Endodermal cell (in vitro differentiated cells): ENCODE measurements at regions not wholly inside any gene's neighbourhood (a gene's known extent, or its start where the extent isn't known, plus 50 kb on each side); places are given as distances from the start of the nearest gene placed in this dataset.

ENCODE experiments used
- DNase-seq: peaks from one replicate; pipeline ENCODE4 v3.0.0-alpha.2; 2017
- H3K27ac ChIP-seq: 2 replicates; pipeline ENCODE4 v1.5.1; 2013; ENCODE audit warnings: mild to moderate bottlenecking, low read depth, low read length, moderate library complexity
- H3K27me3 ChIP-seq: 2 replicates; pipeline ENCODE4 v1.6.1; 2013; ENCODE audit warnings: mild to moderate bottlenecking, low read length, moderate library complexity; ENCODE audit not compliant: insufficient read depth, control insufficient read depth, poor library complexity, severe bottlenecking
- H3K36me3 ChIP-seq: 2 replicates; pipeline ENCODE4 v1.7.0; 2013; ENCODE audit warnings: mild to moderate bottlenecking, low read length, moderate library complexity; ENCODE audit not compliant: control insufficient read depth, insufficient read depth
- H3K4me1 ChIP-seq: one replicate; pipeline ENCODE4 v1.7.0; 2013; ENCODE audit warnings: low read length; ENCODE audit not compliant: control insufficient read depth, insufficient read depth
- H3K4me3 ChIP-seq: 2 replicates; pipeline ENCODE4 v1.5.1; 2013; ENCODE audit warnings: mild to moderate bottlenecking, low read length, moderate library complexity
- H3K9ac ChIP-seq: 2 replicates; pipeline ENCODE4 v1.6.1; 2013; ENCODE audit warnings: mild to moderate bottlenecking, low read length, moderate library complexity; ENCODE audit not compliant: poor library complexity, severe bottlenecking; ENCODE audit errors: extremely low read depth
- H3K9me3 ChIP-seq: 2 replicates; pipeline ENCODE4 v1.6.1; 2013; ENCODE audit warnings: mild to moderate bottlenecking, low read length, moderate library complexity; ENCODE audit not compliant: control insufficient read depth
- H3K27ac Mint-ChIP-seq: 2 replicates; pipeline ENCODE4 v1.8.0; 2020; ENCODE audit warnings: mixed read lengths
- H3K27me3 Mint-ChIP-seq: 2 replicates; pipeline ENCODE4 v1.8.0; 2021; ENCODE audit warnings: mild to moderate bottlenecking, mixed read lengths; ENCODE audit not compliant: insufficient read depth
- H3K36me3 Mint-ChIP-seq: 2 replicates; pipeline ENCODE4 v1.8.0; 2020; ENCODE audit warnings: low read depth, mixed read lengths
- H3K4me1 Mint-ChIP-seq: 2 replicates; pipeline ENCODE4 v1.8.0; 2020; ENCODE audit warnings: mixed read lengths
- H3K4me3 Mint-ChIP-seq: 2 replicates; pipeline ENCODE4 v1.8.0; 2020; ENCODE audit warnings: mild to moderate bottlenecking, moderate library complexity, mixed read lengths
- H3K9me3 Mint-ChIP-seq: 2 replicates; pipeline ENCODE4 v1.8.0; 2020; ENCODE audit warnings: mild to moderate bottlenecking, mixed read lengths
- CTCF ChIP-seq: fragments of 200-600 bp; sonication (generic); conservative IDR thresholded peaks from 2 replicates; pipeline ENCODE4 v1.5.0; 2021; ENCODE audit warnings: antibody characterized with exemption, mild to moderate bottlenecking
- WGBS, 2 experiments: methylation state at CpG; one replicate each; pipeline versions ENCODE4 v1.1.5 to v1.1.7; 2013; ENCODE audit warnings: missing lambda C conversion rate in 2 of 2, mixed read lengths in 1 of 2; ENCODE audit not compliant: insufficient coverage in 1 of 2, insufficient read length in 1 of 2; 5-methylcytosine and 5-hydroxymethylcytosine counted together

GRCh38 chr21:17264182-17264581 lies 248.7 kb upstream of the CXADR start:
- 40% methylated on average over 1 of the region's 2 CpGs; no CpG with 5 or more reads in 1 of the 2 experiments for WGBS, 2 experiments
- H3K27me3 Mint-ChIP-seq: no peaks in the 10 kb centered on the region
- no peaks in the 10 kb centered on the region for H3K9me3 Mint-ChIP-seq

GRCh38 chr21:17269760-17270159 lies 243.1 kb upstream of the CXADR start:
- WGBS, 2 experiments: 100% methylated on average over 1 of the region's 3 CpGs; no CpG with 5 or more reads in 1 of the 2 experiments
- H3K9me3 Mint-ChIP-seq: peaks cover 21% of the 10 kb centered on the region

More at GRCh38 chr21:17264182-17264581, 248.7 kb upstream of the CXADR start:
- no peak for DNase-seq
- Histone ChIP-seq H3K9me3 (no peaks in the 10 kb centered on the region), H3K36me3 (no peaks in the 10 kb centered on the region), H3K4me1 (no peaks in the 10 kb centered on the region), H3K4me3 (no peak overlapping the region), H3K9ac (no peak overlapping the region), H3K27ac (no peak overlapping the region), H3K27me3 (no peaks in the 10 kb centered on the region)
- Mint-ChIP-seq H3K4me1 (no peaks in the 10 kb centered on the region), H3K27ac (no peak overlapping the region), H3K36me3 (no peaks in the 10 kb centered on the region), H3K4me3 (no peak overlapping the region)
- no peak for TF ChIP-seq CTCF

GRCh38 chr21:17270229-17270628 lies 242.6 kb upstream of the CXADR start:
- Mint-ChIP-seq H3K36me3 (no peaks in the 10 kb centered on the region), H3K4me3 (no peak overlapping the region), H3K27me3 (no peaks in the 10 kb centered on the region), H3K27ac (no peak overlapping the region), H3K9me3 (peaks cover 21% of the 10 kb centered on the region), H3K4me1 (no peaks in the 10 kb centered on the region)
- Histone ChIP-seq H3K9me3 (peaks cover 11% of the 10 kb centered on the region), H3K27ac (no peak overlapping the region), H3K9ac (no peak overlapping the region), H3K27me3 (no peaks in the 10 kb centered on the region), H3K4me3 (no peak overlapping the region), H3K4me1 (no peaks in the 10 kb centered on the region), H3K36me3 (no peaks in the 10 kb centered on the region)
- WGBS, 2 experiments: 36% methylated on average over 1 of the region's 1 CpG; no CpG with 5 or more reads in 1 of the 2 experiments
- no peak for DNase-seq
- peak; percentile 62 for TF ChIP-seq CTCF

More at GRCh38 chr21:17269760-17270159, 243.1 kb upstream of the CXADR start:
- H3K4me3 Mint-ChIP-seq: no peak overlapping the region
- H3K36me3 ChIP-seq: no peaks in the 10 kb centered on the region
- no peak overlapping the region for H3K4me3 ChIP-seq
- TF ChIP-seq CTCF: no peak
- no peak for DNase-seq
- no peaks in the 10 kb centered on the region for H3K27me3 Mint-ChIP-seq
- H3K4me1 Mint-ChIP-seq: no peaks in the 10 kb centered on the region
- H3K4me1 ChIP-seq: no peaks in the 10 kb centered on the region
- H3K36me3 Mint-ChIP-seq: no peaks in the 10 kb centered on the region
- H3K27ac ChIP-seq: no peak overlapping the region
- H3K9ac ChIP-seq: no peak overlapping the region
- no peak overlapping the region for H3K27ac Mint-ChIP-seq
- H3K27me3 ChIP-seq: no peaks in the 10 kb centered on the region
- peaks cover 11% of the 10 kb centered on the region for H3K9me3 ChIP-seq
